SHP77 (cell line): ENCODE measurements at regions not wholly inside any gene's neighbourhood (a gene's known extent, or its start where the extent isn't known, plus 50 kb on each side); places are given as distances from the start of the nearest gene placed in this dataset.
"Not testable (repeated sequence)": the region's sequence is repeated elsewhere in the genome, so short reads cannot be mapped to it uniquely, and the experiment has no call there.

Experiments
- DNase-seq, 2 experiments: peaks; one replicate each; lab custom pipeline; 2025; lab: John Stamatoyannopoulos, UW

GRCh38 chr2:66632882-66633281 is 198.0 kb downstream of the MEIS1 start:
- DNase-seq = not testable (repeated sequence)

- DNase-seq = no peak
Observed at GRCh38 chr2:66633631-66634030, 198.7 kb downstream of the MEIS1 start.

GRCh38 chr2:66634784-66635183 is 199.9 kb downstream of the MEIS1 start:
- DNase-seq = no peak

GRCh38 chr2:66641685-66642084 is 206.8 kb downstream of the MEIS1 start:
- DNase-seq = no peak

GRCh38 chr2:66648081-66648480 is 213.2 kb downstream of the MEIS1 start:
- not testable (repeated sequence) for DNase-seq

GRCh38 chr2:66649006-66649405 is 214.1 kb downstream of the MEIS1 start:
- DNase-seq = no peak

GRCh38 chr2:66651295-66651694 is 216.4 kb downstream of the MEIS1 start:
- DNase-seq = no peak

GRCh38 chr2:66660804-66661203 is 225.9 kb downstream of the MEIS1 start:
- DNase-seq = no peak

- DNase-seq = no peak
Observed at GRCh38 chr2:66661253-66662173, 226.6 kb downstream of the MEIS1 start.

- DNase-seq = no peak
Observed at GRCh38 chr2:66665124-66665984, 230.4 kb downstream of the MEIS1 start.

GRCh38 chr2:66667301-66667700 is 232.4 kb downstream of the MEIS1 start:
- DNase-seq = no peak

- no peak for DNase-seq
Observed at GRCh38 chr2:66673286-66673685, 238.4 kb downstream of the MEIS1 start.

GRCh38 chr2:66674087-66674486 is 239.2 kb downstream of the MEIS1 start:
- DNase-seq = no peak

GRCh38 chr2:66675591-66675990 is 240.7 kb downstream of the MEIS1 start:
- no peak for DNase-seq

- no peak for DNase-seq
Observed at GRCh38 chr2:66679442-66679841, 244.5 kb downstream of the MEIS1 start.

GRCh38 chr2:66682476-66682875 is 247.6 kb downstream of the MEIS1 start:
- DNase-seq = no peak

- no peak for DNase-seq
Observed at GRCh38 chr2:66683064-66683463, 248.1 kb downstream of the MEIS1 start.

- DNase-seq = no peak
Observed at GRCh38 chr2:66683599-66683998, 248.7 kb downstream of the MEIS1 start.

- no peak for DNase-seq
Observed at GRCh38 chr2:66684289-66684688, 249.4 kb downstream of the MEIS1 start.

- no peak for DNase-seq
Observed at GRCh38 chr2:66686755-66687154, 251.8 kb downstream of the MEIS1 start.

GRCh38 chr2:66688951-66689350 is 254.0 kb downstream of the MEIS1 start:
- no peak for DNase-seq

- no peak for DNase-seq
Observed at GRCh38 chr2:66689456-66690051, 254.6 kb downstream of the MEIS1 start.
